Hepatocyte (in vitro differentiated cells): ENCODE measurements at regions not wholly inside any gene's neighbourhood (a gene's known extent, or its start where the extent isn't known, plus 50 kb on each side); places are given as distances from the start of the nearest gene placed in this dataset.

ENCODE experiments used
- DNase-seq: peaks from one replicate; pipeline ENCODE4 v3.0.0-alpha.2; 2016; ENCODE audit warnings: low spot score
- H2AFZ ChIP-seq: fragments of 200-600 bp; sonication (generic); 2 replicates; pipeline ENCODE4 v1.6.0; 2016; ENCODE audit warnings: antibody characterized with exemption, mild to moderate bottlenecking
- H3K27ac ChIP-seq: fragments of 200-600 bp; sonication (generic); 2 replicates; pipeline ENCODE4 v1.5.1; 2016; ENCODE audit warnings: mild to moderate bottlenecking
- H3K27me3 ChIP-seq: fragments of 200-600 bp; sonication (generic); 2 replicates; pipeline ENCODE4 v1.6.1; 2016
- H3K36me3 ChIP-seq: fragments of 200-600 bp; sonication (generic); replicated peaks from 2 replicates; pipeline ENCODE4 v1.5.1; 2016; ENCODE audit warnings: low read depth; ENCODE audit not compliant: insufficient read depth
- H3K4me1 ChIP-seq: fragments of 200-600 bp; sonication (generic); 2 replicates; pipeline ENCODE4 v1.5.1; 2016; ENCODE audit warnings: mild to moderate bottlenecking, moderate library complexity; ENCODE audit not compliant: insufficient read depth
- H3K4me2 ChIP-seq: fragments of 200-600 bp; sonication (generic); 2 replicates; pipeline ENCODE4 v1.6.0; 2016
- H3K4me3 ChIP-seq: fragments of 200-600 bp; sonication (generic); 2 replicates; pipeline ENCODE4 v1.5.1; 2016; ENCODE audit warnings: mild to moderate bottlenecking
- H3K79me2 ChIP-seq: fragments of 200-600 bp; sonication (generic); 2 replicates; pipeline ENCODE4 v1.6.0; 2017; ENCODE audit warnings: mild to moderate bottlenecking
- H3K9me2 ChIP-seq: fragments of 200-600 bp; sonication (generic); replicated peaks from 2 replicates; pipeline ENCODE4 v1.6.0; 2017; ENCODE audit warnings: mild to moderate bottlenecking; ENCODE audit not compliant: insufficient read depth
- H3K9me3 ChIP-seq: fragments of 200-600 bp; sonication (generic); 2 replicates; pipeline ENCODE4 v1.5.1; 2016; ENCODE audit warnings: low read depth, mild to moderate bottlenecking
- H4K20me1 ChIP-seq: fragments of 200-600 bp; sonication (generic); 2 replicates; pipeline ENCODE4 v1.6.0; 2016; ENCODE audit warnings: mild to moderate bottlenecking; ENCODE audit not compliant: insufficient read depth, poor library complexity, severe bottlenecking
- EZH2 ChIP-seq: fragments of 200-600 bp; sonication (generic); IDR thresholded peaks from 2 replicates; pipeline ENCODE4 v1.6.1; 2016; ENCODE audit warnings: antibody characterized with exemption, mild to moderate bottlenecking, borderline replicate concordance
- EZH2phosphoT487 ChIP-seq: fragments of 200-600 bp; sonication (generic); IDR thresholded peaks from one replicate; pipeline ENCODE4 v1.6.1; 2018; ENCODE audit warnings: antibody characterized with exemption, mild to moderate bottlenecking, low read depth, moderate library complexity; ENCODE audit not compliant: unreplicated experiment, severe bottlenecking
- WGBS: methylation state at CpG from one replicate; pipeline ENCODE4 v1.1.6; 2016; ENCODE audit warnings: low lambda C conversion rate; ENCODE audit errors: missing lambda C conversion rate; 5-methylcytosine and 5-hydroxymethylcytosine counted together
- TF ChIP-seq, protein P1 (sequence below): fragments of 200-600 bp; sonication (generic); IDR thresholded peaks from 2 replicates; pipeline ENCODE4 v1.5.1; 2016; ENCODE audit warnings: antibody characterized with exemption, mild to moderate bottlenecking; ENCODE audit not compliant: poor library complexity

GRCh38 chr5:39772307-39772706 is 347.5 kb upstream of the DAB2 start:
- no peak overlapping the region for H3K4me2 ChIP-seq
- H3K4me3 ChIP-seq, result no peak overlapping the region
- TF ChIP-seq EZH2phosphoT487, result no peak
- TF ChIP-seq EZH2, result no peak
- TF ChIP-seq, protein P1, sequence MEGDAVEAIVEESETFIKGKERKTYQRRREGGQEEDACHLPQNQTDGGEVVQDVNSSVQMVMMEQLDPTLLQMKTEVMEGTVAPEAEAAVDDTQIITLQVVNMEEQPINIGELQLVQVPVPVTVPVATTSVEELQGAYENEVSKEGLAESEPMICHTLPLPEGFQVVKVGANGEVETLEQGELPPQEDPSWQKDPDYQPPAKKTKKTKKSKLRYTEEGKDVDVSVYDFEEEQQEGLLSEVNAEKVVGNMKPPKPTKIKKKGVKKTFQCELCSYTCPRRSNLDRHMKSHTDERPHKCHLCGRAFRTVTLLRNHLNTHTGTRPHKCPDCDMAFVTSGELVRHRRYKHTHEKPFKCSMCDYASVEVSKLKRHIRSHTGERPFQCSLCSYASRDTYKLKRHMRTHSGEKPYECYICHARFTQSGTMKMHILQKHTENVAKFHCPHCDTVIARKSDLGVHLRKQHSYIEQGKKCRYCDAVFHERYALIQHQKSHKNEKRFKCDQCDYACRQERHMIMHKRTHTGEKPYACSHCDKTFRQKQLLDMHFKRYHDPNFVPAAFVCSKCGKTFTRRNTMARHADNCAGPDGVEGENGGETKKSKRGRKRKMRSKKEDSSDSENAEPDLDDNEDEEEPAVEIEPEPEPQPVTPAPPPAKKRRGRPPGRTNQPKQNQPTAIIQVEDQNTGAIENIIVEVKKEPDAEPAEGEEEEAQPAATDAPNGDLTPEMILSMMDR, result no peak
- no peak overlapping the region for H2AFZ ChIP-seq
- H3K36me3 ChIP-seq, result no peaks in the 10 kb centered on the region
- H4K20me1 ChIP-seq, result no peaks in the 10 kb centered on the region
- H3K4me1 ChIP-seq, result no peaks in the 10 kb centered on the region
- WGBS, result 53% methylated on average over 2 of the region's 2 CpGs
- no peak for DNase-seq
- no peaks in the 10 kb centered on the region for H3K27me3 ChIP-seq
- H3K27ac ChIP-seq, result no peak overlapping the region
- H3K79me2 ChIP-seq, result no peaks in the 10 kb centered on the region
- H3K9me3 ChIP-seq, result no peaks in the 10 kb centered on the region
- no peaks in the 10 kb centered on the region for H3K9me2 ChIP-seq

GRCh38 chr5:39767916-39768315 is 343.1 kb upstream of the DAB2 start:
- Histone ChIP-seq H3K9me3 (no peaks in the 10 kb centered on the region), H3K4me2 (no peak overlapping the region), H2AFZ (no peak overlapping the region), H3K27ac (no peak overlapping the region), H4K20me1 (no peaks in the 10 kb centered on the region), H3K9me2 (no peaks in the 10 kb centered on the region), H3K79me2 (no peaks in the 10 kb centered on the region), H3K27me3 (no peaks in the 10 kb centered on the region), H3K4me3 (no peak overlapping the region), H3K4me1 (no peaks in the 10 kb centered on the region), H3K36me3 (no peaks in the 10 kb centered on the region)
- DNase-seq, result no peak
- 90% methylated on average over 5 of the region's 5 CpGs for WGBS
- TF ChIP-seq EZH2phosphoT487, result no peak
- TF ChIP-seq EZH2, result no peak
- TF ChIP-seq, protein P1, result no peak

- DNase-seq, result no peak
- H3K9me3 ChIP-seq, result no peaks in the 10 kb centered on the region
- no peaks in the 10 kb centered on the region for H4K20me1 ChIP-seq
- no peaks in the 10 kb centered on the region for H3K79me2 ChIP-seq
- H3K27ac ChIP-seq, result no peak overlapping the region
- H3K36me3 ChIP-seq, result no peaks in the 10 kb centered on the region
- TF ChIP-seq, protein P1, result no peak
- TF ChIP-seq EZH2phosphoT487 (no peak), EZH2 (no peak)
- no peaks in the 10 kb centered on the region for H3K27me3 ChIP-seq
- H2AFZ ChIP-seq, result no peak overlapping the region
- WGBS, result 61% methylated on average over 2 of the region's 2 CpGs
- no peak overlapping the region for H3K4me2 ChIP-seq
- no peaks in the 10 kb centered on the region for H3K4me1 ChIP-seq
- H3K4me3 ChIP-seq, result no peak overlapping the region
- H3K9me2 ChIP-seq, result no peaks in the 10 kb centered on the region
These were observed 340.6 kb upstream of the DAB2 start for GRCh38 chr5:39765366-39765765.

DNA sequence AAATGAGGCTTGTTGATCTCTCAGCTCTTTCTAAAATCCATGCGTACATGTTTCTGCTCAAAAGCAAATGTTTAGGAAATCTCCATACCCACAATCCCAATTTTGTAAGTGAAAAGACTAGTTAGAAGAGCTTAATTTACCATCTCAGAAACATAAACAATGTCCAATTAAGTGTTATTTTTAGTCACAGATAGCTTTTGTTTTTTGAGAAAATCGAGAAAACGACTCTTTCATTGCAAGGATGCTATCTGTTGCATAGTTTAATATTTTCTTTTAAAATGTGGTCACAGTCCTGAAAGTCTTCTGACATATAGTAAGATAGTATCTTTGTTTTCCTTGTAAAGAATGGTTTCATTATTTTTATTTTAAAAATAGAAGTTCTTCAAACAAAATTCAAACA is 338.0 kb upstream of the DAB2 start:
- Histone ChIP-seq H3K4me2 (no peak overlapping the region), H3K36me3 (no peaks in the 10 kb centered on the region), H3K9me2 (no peaks in the 10 kb centered on the region), H3K9me3 (no peaks in the 10 kb centered on the region), H4K20me1 (no peaks in the 10 kb centered on the region), H3K27ac (no peak overlapping the region), H3K4me1 (no peaks in the 10 kb centered on the region), H3K79me2 (no peaks in the 10 kb centered on the region), H3K27me3 (no peaks in the 10 kb centered on the region), H2AFZ (no peak overlapping the region), H3K4me3 (no peak overlapping the region)
- WGBS, result 91% methylated on average over 3 of the region's 3 CpGs
- TF ChIP-seq EZH2phosphoT487 (no peak), EZH2 (no peak)
- TF ChIP-seq, protein P1, result no peak
- no peak for DNase-seq
